NOMO-1 treated with dmso at 0.1 percent for 144 hours (cell line): ENCODE measurements at regions not wholly inside any gene's neighbourhood (a gene's known extent, or its start where the extent isn't known, plus 50 kb on each side); places are given as distances from the start of the nearest gene placed in this dataset.

Experiments
- DNase-seq: peaks from one replicate; lab custom pipeline; 2025; ENCODE audit not compliant: unreplicated experiment; lab: John Stamatoyannopoulos, UW

DNA sequence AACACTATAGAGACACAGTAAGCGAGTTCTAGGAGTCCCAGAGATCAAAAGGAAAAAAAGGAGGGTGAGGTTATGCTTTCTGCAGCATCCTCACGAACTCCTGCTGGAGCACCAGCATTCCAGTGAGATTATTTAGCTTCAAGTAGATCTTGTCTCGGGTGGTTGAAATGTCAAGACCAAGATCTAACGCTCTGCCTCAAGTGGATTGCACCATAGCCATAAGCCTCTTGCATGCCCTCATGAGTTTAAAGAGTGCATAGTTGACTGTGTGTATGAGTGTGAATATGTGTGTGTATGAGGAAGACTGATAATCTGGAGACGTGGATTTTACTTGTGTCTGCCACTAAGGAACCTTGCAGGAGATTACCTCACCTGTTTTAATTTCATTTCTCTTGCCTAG lies 335.3 kb upstream of the ADAMTSL1 start:
- no peak for DNase-seq

DNA sequence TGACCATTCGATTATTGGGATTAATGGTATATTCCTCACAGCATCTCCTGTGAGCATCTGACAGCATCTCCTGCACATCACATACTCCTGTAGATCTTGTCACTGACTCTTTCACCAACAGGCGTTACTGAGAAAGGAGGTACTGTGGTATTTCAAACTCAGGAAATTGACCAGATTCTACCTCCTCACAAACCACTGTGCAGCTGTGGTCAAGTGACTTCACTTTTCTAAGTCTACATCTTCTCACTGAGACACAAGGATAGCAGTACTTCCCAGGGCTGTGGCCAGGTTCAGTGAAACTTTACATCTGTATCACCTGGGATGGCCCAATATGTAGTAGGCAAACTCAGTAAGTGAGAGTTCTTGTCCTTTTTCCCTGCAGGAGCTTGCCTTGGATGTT lies 332.3 kb upstream of the ADAMTSL1 start:
- no peak for DNase-seq

DNA sequence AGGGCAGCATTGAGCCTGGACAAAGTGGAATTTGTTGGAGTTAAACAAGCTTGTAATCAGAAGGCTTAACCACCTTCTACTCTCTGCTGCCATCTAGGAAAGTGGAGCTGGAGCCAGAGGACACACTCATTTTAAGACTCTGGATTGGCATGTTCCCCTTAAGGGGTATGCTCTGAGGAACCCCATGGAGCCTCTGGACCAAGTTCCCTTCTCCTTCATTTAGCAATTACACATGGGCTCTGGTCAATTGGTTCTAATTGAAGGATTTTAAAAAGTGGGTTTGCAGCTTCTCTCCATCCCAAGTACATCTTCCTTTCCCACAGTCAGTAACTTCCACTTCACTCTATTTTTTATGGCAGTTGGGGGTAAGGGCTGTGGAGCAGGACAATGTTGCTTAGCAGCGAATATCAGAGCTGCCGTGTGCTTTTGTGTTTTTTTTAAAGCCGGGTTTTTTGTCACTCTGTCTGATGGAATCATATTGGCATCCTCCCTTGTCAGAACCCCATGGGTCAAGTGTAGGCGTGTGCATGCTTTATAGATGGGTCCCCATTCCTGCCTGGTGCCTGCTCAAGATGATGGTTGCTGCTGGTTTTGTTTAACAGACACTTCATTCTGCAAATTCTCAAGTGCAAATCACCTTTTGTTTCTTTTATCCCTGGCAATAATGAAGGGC lies 330.7 kb upstream of the ADAMTSL1 start:
- DNase-seq: no peak

DNA sequence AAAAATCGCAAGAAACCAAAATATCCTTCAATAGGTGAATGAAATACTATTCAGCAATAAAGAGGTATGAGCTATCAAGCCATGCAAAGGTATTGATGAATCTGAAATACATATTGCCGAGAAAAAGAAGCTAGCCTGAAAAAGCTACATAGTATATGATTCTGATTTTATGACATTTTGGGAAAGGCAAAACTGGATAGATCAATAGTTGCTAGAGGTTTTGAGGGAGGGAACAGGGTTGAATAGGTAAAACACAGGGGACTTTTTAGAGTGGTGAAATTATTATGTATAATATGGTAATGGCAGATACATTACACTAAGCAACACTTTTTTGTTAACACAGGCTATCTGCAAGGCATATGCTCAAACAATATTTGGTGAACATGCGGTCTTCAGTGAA lies 327.6 kb upstream of the ADAMTSL1 start:
- DNase-seq: no peak

DNA sequence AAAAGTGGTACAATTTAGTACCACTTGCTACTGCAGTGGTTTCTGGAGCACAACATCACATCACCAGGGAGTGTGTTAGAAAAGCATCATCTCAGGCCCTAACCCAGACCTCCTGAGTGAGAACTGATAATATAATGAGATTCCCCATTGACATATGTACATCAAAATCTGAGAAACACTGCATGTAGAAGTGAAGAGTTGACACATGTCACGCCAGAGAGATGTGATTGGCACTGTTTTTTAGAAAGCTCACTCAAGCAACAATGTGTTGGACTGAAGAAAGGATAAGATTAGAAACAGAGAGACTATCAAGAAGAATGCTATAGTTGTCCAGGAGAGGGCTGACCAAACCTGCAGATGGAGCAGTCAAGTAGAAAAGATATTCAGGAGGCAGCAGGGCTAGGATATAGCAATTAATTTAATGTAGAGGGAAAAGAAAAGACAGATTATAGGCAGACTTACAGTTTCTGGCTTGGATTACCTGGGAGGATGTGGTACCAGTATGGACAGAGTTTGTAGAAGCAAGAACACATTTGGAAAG lies 324.4 kb upstream of the ADAMTSL1 start:
- no peak for DNase-seq

DNA sequence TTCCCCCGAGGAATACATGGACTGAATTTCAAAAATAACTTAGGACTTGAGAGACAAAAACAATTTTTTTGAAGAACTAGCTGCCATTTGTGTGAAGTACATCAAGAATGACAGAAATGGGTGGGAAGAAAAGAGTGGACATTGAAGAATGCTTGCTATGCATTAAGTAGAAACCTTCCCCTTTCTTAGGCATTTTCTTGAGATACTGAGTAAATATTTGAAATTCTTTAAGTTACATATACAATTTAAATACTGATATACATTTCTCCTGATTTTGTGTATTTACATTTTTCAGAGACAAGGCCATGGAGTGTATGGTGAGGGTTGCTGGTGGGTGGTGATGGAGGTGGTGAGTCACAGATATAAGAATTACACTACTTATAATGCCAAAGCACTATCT lies 319.3 kb upstream of the ADAMTSL1 start:
- DNase-seq: no peak

DNA sequence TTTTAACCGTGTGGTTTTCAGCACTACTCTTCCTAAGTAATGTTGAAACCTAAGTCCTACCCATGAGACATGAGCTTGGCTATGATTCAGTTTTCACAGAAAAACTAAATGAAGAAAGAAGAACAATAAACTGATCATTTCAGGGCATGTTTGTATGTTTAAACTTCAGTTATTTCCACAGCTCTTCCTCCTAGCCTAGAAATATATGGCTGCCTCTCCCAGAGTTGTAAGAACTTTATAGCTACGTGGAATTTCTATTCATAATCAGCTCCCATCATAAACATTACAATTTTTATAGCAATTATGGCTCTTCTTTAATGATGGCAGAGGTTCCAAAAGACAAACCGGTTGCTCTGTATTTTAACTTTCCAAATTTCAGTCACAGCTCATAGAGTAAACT lies 314.7 kb upstream of the ADAMTSL1 start:
- DNase-seq: no peak

DNA sequence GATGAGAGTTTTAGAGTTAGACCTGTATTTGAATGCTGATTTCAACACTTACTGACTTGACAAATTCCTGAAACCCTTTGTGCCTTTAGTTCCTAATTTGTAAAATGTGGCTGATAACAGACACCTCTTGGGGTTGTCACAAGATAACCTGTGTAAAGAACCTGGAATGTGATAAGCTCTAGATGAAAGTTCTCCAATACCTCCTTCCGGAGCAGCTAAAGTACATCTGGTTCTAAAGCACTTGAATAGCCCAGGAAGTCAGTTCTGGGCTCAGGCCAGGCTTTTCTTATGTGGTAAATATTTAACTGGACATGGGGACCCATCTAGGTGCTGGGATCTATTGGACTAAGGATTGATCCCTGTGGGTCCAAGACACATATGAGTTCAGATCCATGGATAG lies 310.8 kb upstream of the ADAMTSL1 start:
- DNase-seq: no peak

DNA sequence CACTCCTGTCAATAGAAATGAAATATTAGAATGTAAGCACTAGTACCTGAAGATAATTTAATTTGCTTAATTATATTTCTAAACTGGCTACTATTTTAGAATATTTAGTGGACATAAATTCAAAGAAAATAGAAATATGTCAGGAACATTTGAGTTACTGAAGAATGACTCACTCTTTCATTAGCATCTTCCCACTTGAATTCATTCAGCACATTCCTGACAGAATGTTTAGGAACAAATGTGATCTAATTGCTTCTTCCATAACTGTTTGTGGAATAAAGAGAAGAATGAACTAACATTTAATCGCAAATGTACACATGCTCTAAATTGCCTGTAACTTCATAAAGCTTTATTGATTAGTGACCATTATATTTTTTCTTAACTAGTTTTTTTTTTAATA lies 306.2 kb upstream of the ADAMTSL1 start:
- no peak for DNase-seq

DNA sequence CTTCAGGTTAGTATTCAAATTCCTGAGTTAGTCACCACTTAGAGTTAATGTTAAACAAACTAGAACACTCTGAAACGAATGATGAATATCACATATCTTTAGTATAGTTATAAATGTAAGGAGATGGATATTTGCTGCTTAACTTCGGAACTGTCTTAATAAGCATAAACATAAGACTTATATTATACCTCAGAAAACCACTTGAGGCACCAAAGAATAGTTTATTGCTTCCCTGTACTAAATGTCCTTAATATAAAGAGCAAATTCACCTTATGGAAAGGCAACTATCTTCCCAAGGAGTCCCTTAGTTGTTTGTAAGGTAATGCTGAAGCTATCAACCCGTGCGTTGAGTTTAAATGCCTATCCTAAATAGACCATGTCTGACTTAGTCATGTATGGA lies 300.0 kb upstream of the ADAMTSL1 start:
- DNase-seq: no peak

DNA sequence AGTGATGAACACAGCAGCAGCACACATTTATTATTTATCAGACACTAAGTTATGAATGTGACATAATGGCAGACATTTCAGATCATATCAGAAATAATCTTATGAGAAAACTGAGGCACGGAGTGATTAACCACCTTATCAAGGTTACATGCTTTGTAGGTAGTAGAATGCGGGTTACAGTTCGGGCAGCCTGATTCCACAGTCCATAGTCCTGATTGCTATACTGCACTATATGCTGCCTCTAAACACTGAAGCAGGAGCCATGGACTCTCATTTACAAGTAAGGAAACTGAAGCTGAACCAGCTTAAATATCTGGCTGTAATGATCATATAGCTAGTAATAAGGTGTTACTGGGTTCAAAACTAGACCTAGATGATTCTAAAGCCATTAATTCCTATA lies 291.3 kb upstream of the ADAMTSL1 start:
- no peak for DNase-seq

DNA sequence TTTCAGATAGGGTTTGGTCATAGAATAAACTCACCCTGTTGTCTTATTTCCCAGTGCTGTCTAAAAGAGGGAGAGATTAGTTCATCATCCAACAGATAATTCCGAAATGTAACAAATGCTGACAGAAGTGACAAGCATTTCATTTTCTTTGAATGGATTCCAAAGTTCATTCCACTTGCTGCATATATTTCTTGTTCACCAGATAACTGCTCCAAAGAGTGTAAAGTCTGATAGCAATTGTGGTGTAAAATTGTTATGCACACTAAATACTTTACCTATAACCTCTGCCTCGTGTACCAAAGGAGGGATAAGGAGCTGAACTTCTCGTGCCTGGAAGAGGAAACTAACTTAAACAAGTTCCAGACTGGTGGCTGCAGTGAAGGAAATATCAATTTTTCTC lies 290.0 kb upstream of the ADAMTSL1 start:
- DNase-seq: no peak

DNA sequence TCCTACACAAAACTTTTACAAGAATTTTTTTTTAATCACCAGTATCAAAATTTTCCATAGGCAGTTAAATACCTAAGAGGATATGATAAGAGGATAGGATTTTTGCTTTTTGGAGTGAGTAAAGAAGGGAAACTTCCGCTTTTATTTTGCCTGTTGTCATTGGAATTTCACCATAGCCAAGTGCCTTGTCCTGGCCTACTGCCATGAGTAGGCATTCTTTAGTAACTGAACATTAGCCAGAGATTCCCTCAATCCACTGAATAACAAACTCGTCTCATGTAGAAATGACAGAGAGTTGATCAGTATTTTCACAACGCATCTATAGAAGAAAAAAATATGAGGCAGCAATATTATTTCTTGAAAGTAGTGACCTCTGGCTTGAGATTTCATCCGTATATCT lies 289.6 kb upstream of the ADAMTSL1 start:
- DNase-seq: no peak

DNA sequence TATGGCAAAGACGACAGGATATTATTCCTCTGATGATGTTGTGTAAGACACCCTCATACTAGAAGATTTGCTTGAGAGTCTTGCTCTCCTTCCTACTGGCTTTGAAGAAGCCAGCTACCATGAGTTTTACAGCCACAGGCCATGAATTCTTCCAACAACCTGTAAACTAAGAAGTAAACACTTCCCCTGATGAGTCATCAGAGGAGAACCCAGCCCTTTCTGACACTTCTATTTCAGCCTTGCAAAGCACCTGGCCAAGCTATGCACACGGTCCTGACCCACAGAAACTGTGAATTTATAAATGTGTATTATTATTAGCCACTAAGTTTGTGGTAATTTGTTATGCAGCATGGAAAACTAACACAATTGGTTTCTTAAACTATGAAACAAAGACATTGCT lies 288.8 kb upstream of the ADAMTSL1 start:
- no peak for DNase-seq

DNA sequence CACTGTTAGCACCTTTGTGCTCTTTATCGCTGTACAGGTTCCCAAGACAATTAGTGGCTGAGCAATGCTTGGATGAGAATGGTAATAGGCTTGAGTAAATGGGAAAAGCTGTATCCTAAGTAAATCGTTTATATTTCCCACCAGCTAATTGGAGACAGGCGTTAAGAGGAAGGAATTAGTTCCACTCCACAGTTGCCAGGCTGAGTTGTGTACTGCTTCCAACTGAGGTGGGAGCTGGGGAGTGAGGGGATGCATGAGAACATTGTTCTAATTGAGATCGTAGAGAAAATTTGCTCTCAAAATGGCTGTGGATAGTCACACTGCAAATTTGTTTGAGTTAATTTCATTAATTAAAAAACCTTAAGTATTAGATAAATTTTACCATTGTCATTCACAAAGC lies 285.0 kb upstream of the ADAMTSL1 start:
- DNase-seq: no peak

DNA sequence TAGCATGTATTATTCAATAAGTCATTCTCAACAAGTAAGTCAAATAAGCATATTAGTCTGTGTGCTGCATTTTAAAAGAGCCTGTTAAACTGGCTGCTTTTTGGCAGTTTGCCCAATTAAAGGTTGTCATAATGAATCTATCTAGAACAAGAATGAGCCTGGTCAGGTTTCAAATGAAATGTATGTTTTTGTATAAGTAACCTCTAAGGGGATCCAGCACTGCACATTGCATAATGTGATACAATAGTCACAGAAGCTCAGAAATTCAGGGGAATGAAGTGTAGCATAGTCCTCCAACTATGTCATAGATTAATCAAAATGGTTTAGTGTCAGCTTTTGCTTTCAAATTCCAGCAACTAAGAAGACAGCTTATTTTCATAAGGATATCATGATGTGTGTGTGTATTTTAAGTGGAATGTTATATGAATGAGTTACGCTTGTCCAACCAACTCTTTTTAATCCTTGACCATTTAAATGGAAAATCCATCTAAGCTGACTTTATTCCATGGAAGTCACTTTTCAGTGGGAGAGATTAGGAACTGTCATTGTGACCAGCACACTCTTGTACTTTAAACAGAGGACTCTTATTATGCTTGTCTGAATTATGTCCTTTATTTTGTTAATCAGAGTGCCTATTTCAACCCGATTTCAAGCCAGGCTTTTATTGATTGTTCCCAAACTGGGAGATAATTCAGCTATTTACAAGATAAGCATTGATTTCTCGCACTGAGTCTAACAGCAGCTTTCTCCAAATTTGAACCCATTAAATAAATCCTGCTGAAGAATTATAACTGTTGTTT lies 283.9 kb upstream of the ADAMTSL1 start:
- DNase-seq: no peak

DNA sequence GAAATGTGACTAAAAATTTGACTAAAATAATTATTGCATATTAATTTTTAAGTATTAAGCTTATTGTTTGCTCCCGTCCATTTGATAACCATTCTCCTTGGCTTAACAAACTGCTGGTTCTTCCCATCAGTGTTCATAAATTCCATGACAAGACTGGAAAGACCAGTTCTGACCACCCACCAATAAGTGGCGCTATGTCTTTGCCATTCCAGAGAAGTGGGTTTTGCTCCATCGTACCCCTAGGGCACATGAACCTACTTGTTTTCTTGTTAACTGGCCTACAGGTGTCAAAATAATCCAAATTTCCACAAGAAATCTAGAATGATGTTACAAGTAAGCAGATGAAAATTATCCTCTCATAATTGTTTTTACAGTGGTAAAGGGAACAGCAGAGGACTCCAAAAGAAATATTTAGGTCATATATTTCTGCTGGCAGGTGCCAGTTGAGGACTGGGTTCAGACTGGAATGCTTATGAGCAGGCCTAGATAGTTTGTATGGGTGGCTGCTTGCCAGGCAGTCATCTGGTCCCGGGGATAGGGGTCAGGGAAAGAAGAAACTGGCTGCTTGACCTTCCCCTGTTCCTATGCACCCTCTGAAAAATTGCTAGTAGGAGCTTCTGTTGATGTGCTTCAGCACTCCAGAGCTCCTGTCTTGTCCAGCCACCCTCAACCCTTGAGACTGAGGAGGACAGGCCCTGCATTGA lies 283.1 kb upstream of the ADAMTSL1 start:
- DNase-seq: no peak

DNA sequence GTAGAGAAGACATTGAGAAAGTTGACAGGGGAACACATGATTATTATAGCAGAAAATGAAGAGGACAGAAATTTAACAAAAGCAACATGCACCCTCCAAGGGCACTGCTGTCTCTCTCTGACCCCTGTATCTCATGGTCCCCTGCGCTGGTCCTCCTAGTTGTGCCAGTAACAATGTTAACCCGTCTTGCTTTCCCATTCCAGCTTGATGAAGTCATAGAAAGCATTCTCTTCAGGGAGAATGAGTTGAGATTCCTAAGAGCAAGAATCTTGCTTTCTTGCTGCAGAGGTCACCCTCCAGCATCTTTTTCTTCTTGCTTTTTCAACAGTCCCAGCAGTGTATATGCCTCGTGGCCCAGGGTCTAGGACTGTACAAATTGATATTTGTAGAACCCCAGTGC lies 279.6 kb upstream of the ADAMTSL1 start:
- DNase-seq: no peak

DNA sequence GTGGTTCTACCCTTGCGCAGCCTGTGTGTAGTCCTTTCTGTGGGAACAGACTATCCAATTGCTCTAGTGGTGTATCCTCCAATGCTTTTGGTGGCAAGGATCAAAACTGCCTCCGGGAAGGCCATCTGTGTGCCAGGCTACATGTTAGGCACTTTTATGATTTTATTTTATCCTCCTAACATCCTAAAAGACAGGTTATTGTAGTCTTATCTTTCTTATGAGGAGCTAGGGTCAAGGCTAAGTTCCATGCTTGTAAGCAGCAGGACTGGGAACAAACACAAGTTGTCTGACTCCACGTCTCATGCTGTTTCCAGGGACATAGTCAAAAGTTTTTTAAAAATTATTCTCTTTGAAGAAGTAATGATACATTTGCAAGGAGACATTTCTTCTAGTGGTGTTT lies 278.7 kb upstream of the ADAMTSL1 start:
- DNase-seq: no peak

DNA sequence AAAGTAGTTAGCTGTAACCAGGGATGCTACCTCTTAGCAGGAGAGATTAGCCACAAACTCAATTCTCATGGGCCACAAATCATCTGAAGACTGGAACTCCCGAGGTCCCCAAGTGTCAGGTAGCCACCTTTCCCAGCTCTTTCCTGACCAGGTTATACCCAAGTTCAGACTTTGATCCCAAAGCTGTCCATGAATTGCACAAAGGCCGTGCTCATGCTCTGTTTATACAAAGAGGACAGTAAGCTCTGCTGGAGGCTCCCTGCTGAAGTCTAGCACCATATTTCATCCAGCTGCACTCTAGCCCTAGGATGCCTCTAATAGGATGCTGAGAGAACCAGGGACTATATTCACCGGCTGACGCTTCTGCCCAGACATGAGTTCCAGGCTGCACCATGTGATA lies 271.0 kb upstream of the ADAMTSL1 start:
- DNase-seq: no peak

DNA sequence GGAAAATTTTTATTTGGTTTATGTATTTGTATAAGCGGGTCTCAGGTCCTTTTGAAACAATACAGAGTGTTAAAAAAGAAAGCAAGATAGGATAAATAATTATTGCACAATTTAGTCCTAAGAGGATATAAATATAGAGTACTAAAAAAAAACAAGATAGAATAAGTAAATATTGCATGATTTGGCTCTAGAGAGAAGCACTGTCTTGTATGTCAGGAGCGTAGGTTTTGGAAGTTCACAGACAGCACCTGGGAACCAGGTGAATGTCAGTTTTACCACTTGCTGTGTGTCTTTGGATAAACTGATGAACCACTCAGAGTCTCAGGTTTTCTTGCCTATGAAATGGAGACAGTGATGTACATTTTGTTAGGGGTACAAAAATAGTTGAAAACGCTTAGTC lies 266.2 kb upstream of the ADAMTSL1 start:
- DNase-seq: no peak
